SK-N-SH (cell line): ENCODE measurements at regions not wholly inside any gene's neighbourhood (a gene's known extent, or its start where the extent isn't known, plus 50 kb on each side); places are given as distances from the start of the nearest gene placed in this dataset.

Experiments
- CTCF ChIA-PET: fragments of 300-600, 350-600 bp; formaldehyde crosslinking; extraction: SDS; loops from one replicate; lab custom pipeline; 2021; lab: Yijun Ruan, JAX
- POLR2A ChIA-PET: fragments of 350-600 bp; sonication (Branson Sonifier 250); formaldehyde crosslinking; extraction: SDS; loops from one replicate; lab custom pipeline; 2020; ENCODE audit warnings: antibody characterized with exemption, inconsistent platforms; lab: Yijun Ruan, JAX
- DNase-seq: peaks from one replicate; pipeline ENCODE4 v3.0.0; 2012
- H2AFZ ChIP-seq: fragments of 200-600 bp; sonication (generic); 2 replicates; pipeline ENCODE4 v1.8.1; 2016; ENCODE audit warnings: antibody characterized with exemption, mild to moderate bottlenecking, low read depth
- H3F3A ChIP-seq: fragments of 200-600 bp; sonication (generic); replicated peaks from 2 replicates; pipeline ENCODE3; 2016; ENCODE audit warnings: antibody characterized with exemption, mild to moderate bottlenecking; ENCODE audit not compliant: insufficient read depth
- H3K27ac ChIP-seq, 2 experiments: fragments of 200-500 bp in 1 of 2; fragments of 200-600 bp in 1 of 2; sonication (Bioruptor generic) in 1 of 2; sonication (generic), shearing (Covaris generic) in 1 of 2; 2 replicates each; pipeline versions ENCODE4 v1.5.1 to v1.6.1; 2014 to 2016; ENCODE audit warnings: low read depth in 2 of 2, inconsistent platforms in 1 of 2, low read length in 1 of 2, mild to moderate bottlenecking in 1 of 2, mixed read lengths in 1 of 2
- H3K27me3 ChIP-seq: fragments of 200-600 bp; sonication (generic), shearing (Covaris generic); 2 replicates; pipeline ENCODE4 v1.6.1; 2016; ENCODE audit warnings: mixed run types; ENCODE audit not compliant: insufficient read depth
- H3K36me3 ChIP-seq, 2 experiments: fragments of 200-500 bp in 1 of 2; fragments of 200-600 bp in 1 of 2; sonication (Bioruptor generic) in 1 of 2; sonication (generic) in 1 of 2; replicated peaks in 1 of 2; 2 replicates each; pipeline versions ENCODE3 to v1.5.1; 2014 to 2016; ENCODE audit warnings: low read length in 1 of 2, mild to moderate bottlenecking in 1 of 2; ENCODE audit not compliant: insufficient read depth in 2 of 2, control insufficient read depth in 1 of 2
- H3K4me1 ChIP-seq, 2 experiments: fragments of 200-500 bp in 1 of 2; fragments of 200-600 bp in 1 of 2; sonication (Bioruptor generic) in 1 of 2; sonication (generic), shearing (Covaris generic) in 1 of 2; 2 replicates each; pipeline versions ENCODE4 v1.5.1 to v1.6.1; 2014 to 2016; ENCODE audit warnings: low read depth in 1 of 2, low read length in 1 of 2, mixed run types in 1 of 2; ENCODE audit not compliant: insufficient read depth in 2 of 2, control insufficient read depth in 1 of 2
- H3K4me2 ChIP-seq: fragments of 200-600 bp; sonication (generic), shearing (Covaris generic); 2 replicates; pipeline ENCODE4 v1.6.1; 2017; ENCODE audit warnings: mixed run types
- H3K4me3 ChIP-seq, 2 experiments: fragments of 200-500 bp in 1 of 2; fragments of 200-600 bp in 1 of 2; sonication (Bioruptor generic) in 1 of 2; sonication (generic), shearing (Covaris generic) in 1 of 2; 2 replicates each; pipeline versions ENCODE4 v1.5.1 to v1.8.1; 2014 to 2016; ENCODE audit warnings: low read depth in 2 of 2, inconsistent platforms in 1 of 2, low read length in 1 of 2, mild to moderate bottlenecking in 1 of 2, mixed read lengths in 1 of 2, moderate library complexity in 1 of 2
- H3K79me2 ChIP-seq: fragments of 200-600 bp; sonication (generic); 2 replicates; pipeline ENCODE4 v1.8.1; 2017; ENCODE audit warnings: mild to moderate bottlenecking; ENCODE audit not compliant: insufficient read depth
- H3K9ac ChIP-seq: fragments of 200-600 bp; sonication (generic); 2 replicates; pipeline ENCODE4 v1.6.1; 2017; ENCODE audit warnings: mixed run types
- H3K9me2 ChIP-seq: fragments of 200-600 bp; sonication (generic); 2 replicates; pipeline ENCODE4 v1.6.1; 2017; ENCODE audit warnings: mixed run types
- H3K9me3 ChIP-seq: fragments of 200-600 bp; sonication (generic); 2 replicates; pipeline ENCODE4 v1.6.1; 2017; ENCODE audit warnings: mixed run types, mild to moderate bottlenecking, moderate library complexity
- H4K20me1 ChIP-seq: fragments of 200-600 bp; sonication (generic); 2 replicates; pipeline ENCODE4 v1.6.1; 2017; ENCODE audit warnings: mild to moderate bottlenecking, mixed run types; ENCODE audit not compliant: insufficient read depth
- CHD2 ChIP-seq: fragments of 150-350 bp; IDR thresholded peaks from 2 replicates; pipeline ENCODE4 v1.6.1; 2018; ENCODE audit warnings: low read length; ENCODE audit not compliant: partially characterized antibody
- FOSL2 ChIP-seq: IDR thresholded peaks from 2 replicates; pipeline ENCODE4 v1.4.0; 2012; ENCODE audit warnings: low read depth, mild to moderate bottlenecking, moderate library complexity, borderline replicate concordance
- GABPA ChIP-seq: IDR thresholded peaks from 2 replicates; pipeline ENCODE4 v1.4.0; 2012; ENCODE audit warnings: low read depth, mild to moderate bottlenecking
- JUND ChIP-seq: IDR thresholded peaks from 2 replicates; pipeline ENCODE4 v1.4.0; 2012
- MEF2A ChIP-seq: IDR thresholded peaks from 2 replicates; pipeline ENCODE4 v1.4.0; 2012; ENCODE audit warnings: low read depth, borderline replicate concordance
- MXI1 ChIP-seq: IDR thresholded peaks from 2 replicates; pipeline ENCODE4 v1.6.1; 2012; ENCODE audit warnings: mild to moderate bottlenecking, low read depth, low read length, improper control_type of control experiment
- NRF1 ChIP-seq: IDR thresholded peaks from 2 replicates; pipeline ENCODE4 v1.6.1; 2012; ENCODE audit warnings: low read depth, mild to moderate bottlenecking, low read length
- POLR2AphosphoS5 ChIP-seq: IDR thresholded peaks from 2 replicates; pipeline ENCODE4 v1.6.1; 2012; ENCODE audit warnings: low read depth, low read length
- RCOR1 ChIP-seq: fragments of 150-350 bp; IDR thresholded peaks from 2 replicates; pipeline ENCODE4 v1.6.1; 2017; ENCODE audit warnings: antibody characterized with exemption, low read length
- TCF12 ChIP-seq: IDR thresholded peaks from 2 replicates; pipeline ENCODE4 v1.4.0; 2012
- WGBS: methylation state at CpG from one replicate; pipeline ENCODE4 v1.1.6; 2017; ENCODE audit warnings: low lambda C conversion rate; 5-methylcytosine and 5-hydroxymethylcytosine counted together
- TF ChIP-seq, protein P1 (sequence below): IDR thresholded peaks from 2 replicates; pipeline ENCODE4 v1.4.0; 2012; ENCODE audit warnings: low read depth, borderline replicate concordance
- TF ChIP-seq, protein P2 (sequence below): fragments of 150-350 bp; IDR thresholded peaks from 2 replicates; pipeline ENCODE4 v1.6.1; 2016; ENCODE audit warnings: mild to moderate bottlenecking, low read depth, low read length
- TF ChIP-seq, protein P3 (sequence below): IDR thresholded peaks from 2 replicates; pipeline ENCODE4 v1.6.1; 2012; ENCODE audit warnings: mild to moderate bottlenecking, low read depth, low read length, moderate library complexity
- TF ChIP-seq, protein P4 (sequence below): fragments of 200-600 bp; sonication (generic); IDR thresholded peaks from 2 replicates; pipeline ENCODE4 v1.6.1; 2017; ENCODE audit warnings: antibody characterized with exemption, mild to moderate bottlenecking, moderate library complexity
- TF ChIP-seq, protein P5 (sequence below): IDR thresholded peaks from 2 replicates; pipeline ENCODE4 v1.4.0; 2012; ENCODE audit warnings: low read depth

DNA sequence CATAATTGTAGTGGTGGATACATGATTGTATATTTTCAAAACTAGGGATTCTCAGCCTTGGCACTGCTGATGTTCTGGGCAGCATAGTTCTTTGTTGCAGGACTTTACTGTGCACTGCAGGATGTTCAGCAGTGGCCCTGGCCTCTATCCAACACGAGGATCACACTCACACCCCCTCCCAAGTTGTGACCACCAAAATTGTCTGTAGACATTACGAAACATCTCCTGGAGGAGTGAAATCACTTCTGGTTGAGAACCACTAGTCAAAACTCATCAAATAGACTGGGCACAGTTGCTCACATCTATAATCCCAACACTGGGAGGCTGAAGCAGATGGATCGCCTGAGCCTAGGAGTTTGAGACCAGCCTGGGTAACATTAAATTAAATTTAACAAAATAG is 123.1 kb upstream of the CDYL start:
- POLR2A ChIA-PET = no interaction called here

More for the DNA sequence above, 123.1 kb upstream of the CDYL start:
- WGBS = 13% methylated on average over 3 of the region's 3 CpGs
- H3K4me2 ChIP-seq = no peak overlapping the region
- H3K9ac ChIP-seq = no peak overlapping the region
- H3K27ac ChIP-seq = no peak overlapping the region
- no peak overlapping the region for H3K4me3 ChIP-seq
- CTCF ChIA-PET = no interaction called here
- no peak overlapping the region for H2AFZ ChIP-seq
- no peaks in the 10 kb centered on the region for H3K9me2 ChIP-seq
- no peaks in the 10 kb centered on the region for H3K4me1 ChIP-seq
- no peaks in the 10 kb centered on the region for H3K9me3 ChIP-seq
- no peak for DNase-seq
- H4K20me1 ChIP-seq = no peaks in the 10 kb centered on the region
- TF ChIP-seq TCF12 (no peak), RCOR1 (no peak), FOSL2 (no peak), MEF2A (no peak), CHD2 (no peak), JUND (no peak), POLR2AphosphoS5 (no peak), NRF1 (no peak), GABPA (no peak), MXI1 (no peak)
- TF ChIP-seq, protein P1, sequence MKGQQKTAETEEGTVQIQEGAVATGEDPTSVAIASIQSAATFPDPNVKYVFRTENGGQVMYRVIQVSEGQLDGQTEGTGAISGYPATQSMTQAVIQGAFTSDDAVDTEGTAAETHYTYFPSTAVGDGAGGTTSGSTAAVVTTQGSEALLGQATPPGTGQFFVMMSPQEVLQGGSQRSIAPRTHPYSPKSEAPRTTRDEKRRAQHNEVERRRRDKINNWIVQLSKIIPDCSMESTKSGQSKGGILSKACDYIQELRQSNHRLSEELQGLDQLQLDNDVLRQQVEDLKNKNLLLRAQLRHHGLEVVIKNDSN = no peak
- TF ChIP-seq, protein P2, sequence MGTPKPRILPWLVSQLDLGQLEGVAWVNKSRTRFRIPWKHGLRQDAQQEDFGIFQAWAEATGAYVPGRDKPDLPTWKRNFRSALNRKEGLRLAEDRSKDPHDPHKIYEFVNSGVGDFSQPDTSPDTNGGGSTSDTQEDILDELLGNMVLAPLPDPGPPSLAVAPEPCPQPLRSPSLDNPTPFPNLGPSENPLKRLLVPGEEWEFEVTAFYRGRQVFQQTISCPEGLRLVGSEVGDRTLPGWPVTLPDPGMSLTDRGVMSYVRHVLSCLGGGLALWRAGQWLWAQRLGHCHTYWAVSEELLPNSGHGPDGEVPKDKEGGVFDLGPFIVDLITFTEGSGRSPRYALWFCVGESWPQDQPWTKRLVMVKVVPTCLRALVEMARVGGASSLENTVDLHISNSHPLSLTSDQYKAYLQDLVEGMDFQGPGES = no peak
- TF ChIP-seq, protein P3, sequence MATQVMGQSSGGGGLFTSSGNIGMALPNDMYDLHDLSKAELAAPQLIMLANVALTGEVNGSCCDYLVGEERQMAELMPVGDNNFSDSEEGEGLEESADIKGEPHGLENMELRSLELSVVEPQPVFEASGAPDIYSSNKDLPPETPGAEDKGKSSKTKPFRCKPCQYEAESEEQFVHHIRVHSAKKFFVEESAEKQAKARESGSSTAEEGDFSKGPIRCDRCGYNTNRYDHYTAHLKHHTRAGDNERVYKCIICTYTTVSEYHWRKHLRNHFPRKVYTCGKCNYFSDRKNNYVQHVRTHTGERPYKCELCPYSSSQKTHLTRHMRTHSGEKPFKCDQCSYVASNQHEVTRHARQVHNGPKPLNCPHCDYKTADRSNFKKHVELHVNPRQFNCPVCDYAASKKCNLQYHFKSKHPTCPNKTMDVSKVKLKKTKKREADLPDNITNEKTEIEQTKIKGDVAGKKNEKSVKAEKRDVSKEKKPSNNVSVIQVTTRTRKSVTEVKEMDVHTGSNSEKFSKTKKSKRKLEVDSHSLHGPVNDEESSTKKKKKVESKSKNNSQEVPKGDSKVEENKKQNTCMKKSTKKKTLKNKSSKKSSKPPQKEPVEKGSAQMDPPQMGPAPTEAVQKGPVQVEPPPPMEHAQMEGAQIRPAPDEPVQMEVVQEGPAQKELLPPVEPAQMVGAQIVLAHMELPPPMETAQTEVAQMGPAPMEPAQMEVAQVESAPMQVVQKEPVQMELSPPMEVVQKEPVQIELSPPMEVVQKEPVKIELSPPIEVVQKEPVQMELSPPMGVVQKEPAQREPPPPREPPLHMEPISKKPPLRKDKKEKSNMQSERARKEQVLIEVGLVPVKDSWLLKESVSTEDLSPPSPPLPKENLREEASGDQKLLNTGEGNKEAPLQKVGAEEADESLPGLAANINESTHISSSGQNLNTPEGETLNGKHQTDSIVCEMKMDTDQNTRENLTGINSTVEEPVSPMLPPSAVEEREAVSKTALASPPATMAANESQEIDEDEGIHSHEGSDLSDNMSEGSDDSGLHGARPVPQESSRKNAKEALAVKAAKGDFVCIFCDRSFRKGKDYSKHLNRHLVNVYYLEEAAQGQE = no peak
- TF ChIP-seq, protein P4, sequence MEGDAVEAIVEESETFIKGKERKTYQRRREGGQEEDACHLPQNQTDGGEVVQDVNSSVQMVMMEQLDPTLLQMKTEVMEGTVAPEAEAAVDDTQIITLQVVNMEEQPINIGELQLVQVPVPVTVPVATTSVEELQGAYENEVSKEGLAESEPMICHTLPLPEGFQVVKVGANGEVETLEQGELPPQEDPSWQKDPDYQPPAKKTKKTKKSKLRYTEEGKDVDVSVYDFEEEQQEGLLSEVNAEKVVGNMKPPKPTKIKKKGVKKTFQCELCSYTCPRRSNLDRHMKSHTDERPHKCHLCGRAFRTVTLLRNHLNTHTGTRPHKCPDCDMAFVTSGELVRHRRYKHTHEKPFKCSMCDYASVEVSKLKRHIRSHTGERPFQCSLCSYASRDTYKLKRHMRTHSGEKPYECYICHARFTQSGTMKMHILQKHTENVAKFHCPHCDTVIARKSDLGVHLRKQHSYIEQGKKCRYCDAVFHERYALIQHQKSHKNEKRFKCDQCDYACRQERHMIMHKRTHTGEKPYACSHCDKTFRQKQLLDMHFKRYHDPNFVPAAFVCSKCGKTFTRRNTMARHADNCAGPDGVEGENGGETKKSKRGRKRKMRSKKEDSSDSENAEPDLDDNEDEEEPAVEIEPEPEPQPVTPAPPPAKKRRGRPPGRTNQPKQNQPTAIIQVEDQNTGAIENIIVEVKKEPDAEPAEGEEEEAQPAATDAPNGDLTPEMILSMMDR = no peak
- TF ChIP-seq, protein P5, sequence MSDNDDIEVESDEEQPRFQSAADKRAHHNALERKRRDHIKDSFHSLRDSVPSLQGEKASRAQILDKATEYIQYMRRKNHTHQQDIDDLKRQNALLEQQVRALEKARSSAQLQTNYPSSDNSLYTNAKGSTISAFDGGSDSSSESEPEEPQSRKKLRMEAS = no peak
- no peaks in the 10 kb centered on the region for H3F3A ChIP-seq
- H3K79me2 ChIP-seq = no peaks in the 10 kb centered on the region
- no peaks in the 10 kb centered on the region for H3K36me3 ChIP-seq
- H3K27me3 ChIP-seq = no peaks in the 10 kb centered on the region; the same call in 1 of the 2 replicates
